ENCODE measurements at regions not wholly inside any gene's neighbourhood (a gene's known extent, or its start where the extent isn't known, plus 50 kb on each side); places are given as distances from the start of the nearest gene placed in this dataset.

GRCh38 chr2:176490061-176490861 is 221.0 kb downstream of the MTX2 start (continued):
- no peak for TF ChIP-seq CREM (CRISPR knock-in tag; IDR thresholded peaks at IDR 0.05)
- peak; percentile 43; the same call in 1 of the 2 replicates for TF ChIP-seq USF1 (CRISPR knock-in tag; IDR thresholded peaks at IDR 0.05)
- no peak for TF ChIP-seq ZNF425 (CRISPR knock-in tag; conservative IDR thresholded peaks at IDR 0.05)
- TF ChIP-seq, protein P1, sequence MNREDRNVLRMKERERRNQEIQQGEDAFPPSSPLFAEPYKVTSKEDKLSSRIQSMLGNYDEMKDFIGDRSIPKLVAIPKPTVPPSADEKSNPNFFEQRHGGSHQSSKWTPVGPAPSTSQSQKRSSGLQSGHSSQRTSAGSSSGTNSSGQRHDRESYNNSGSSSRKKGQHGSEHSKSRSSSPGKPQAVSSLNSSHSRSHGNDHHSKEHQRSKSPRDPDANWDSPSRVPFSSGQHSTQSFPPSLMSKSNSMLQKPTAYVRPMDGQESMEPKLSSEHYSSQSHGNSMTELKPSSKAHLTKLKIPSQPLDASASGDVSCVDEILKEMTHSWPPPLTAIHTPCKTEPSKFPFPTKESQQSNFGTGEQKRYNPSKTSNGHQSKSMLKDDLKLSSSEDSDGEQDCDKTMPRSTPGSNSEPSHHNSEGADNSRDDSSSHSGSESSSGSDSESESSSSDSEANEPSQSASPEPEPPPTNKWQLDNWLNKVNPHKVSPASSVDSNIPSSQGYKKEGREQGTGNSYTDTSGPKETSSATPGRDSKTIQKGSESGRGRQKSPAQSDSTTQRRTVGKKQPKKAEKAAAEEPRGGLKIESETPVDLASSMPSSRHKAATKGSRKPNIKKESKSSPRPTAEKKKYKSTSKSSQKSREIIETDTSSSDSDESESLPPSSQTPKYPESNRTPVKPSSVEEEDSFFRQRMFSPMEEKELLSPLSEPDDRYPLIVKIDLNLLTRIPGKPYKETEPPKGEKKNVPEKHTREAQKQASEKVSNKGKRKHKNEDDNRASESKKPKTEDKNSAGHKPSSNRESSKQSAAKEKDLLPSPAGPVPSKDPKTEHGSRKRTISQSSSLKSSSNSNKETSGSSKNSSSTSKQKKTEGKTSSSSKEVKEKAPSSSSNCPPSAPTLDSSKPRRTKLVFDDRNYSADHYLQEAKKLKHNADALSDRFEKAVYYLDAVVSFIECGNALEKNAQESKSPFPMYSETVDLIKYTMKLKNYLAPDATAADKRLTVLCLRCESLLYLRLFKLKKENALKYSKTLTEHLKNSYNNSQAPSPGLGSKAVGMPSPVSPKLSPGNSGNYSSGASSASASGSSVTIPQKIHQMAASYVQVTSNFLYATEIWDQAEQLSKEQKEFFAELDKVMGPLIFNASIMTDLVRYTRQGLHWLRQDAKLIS (CRISPR knock-in tag; IDR thresholded peaks at IDR 0.05; ENCODE audit: borderline replicate concordance), result no peak
- TF ChIP-seq ATF1 (CRISPR knock-in tag; IDR thresholded peaks at IDR 0.05), result no peak
- TF ChIP-seq ZNF263 (CRISPR knock-in tag; IDR thresholded peaks at IDR 0.05; ENCODE audit: low read depth), result no peak
- TF ChIP-seq, protein P2, sequence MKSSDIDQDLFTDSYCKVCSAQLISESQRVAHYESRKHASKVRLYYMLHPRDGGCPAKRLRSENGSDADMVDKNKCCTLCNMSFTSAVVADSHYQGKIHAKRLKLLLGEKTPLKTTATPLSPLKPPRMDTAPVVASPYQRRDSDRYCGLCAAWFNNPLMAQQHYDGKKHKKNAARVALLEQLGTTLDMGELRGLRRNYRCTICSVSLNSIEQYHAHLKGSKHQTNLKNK (CRISPR knock-in tag; IDR thresholded peaks at IDR 0.05), result no peak
- TF ChIP-seq, protein P3, sequence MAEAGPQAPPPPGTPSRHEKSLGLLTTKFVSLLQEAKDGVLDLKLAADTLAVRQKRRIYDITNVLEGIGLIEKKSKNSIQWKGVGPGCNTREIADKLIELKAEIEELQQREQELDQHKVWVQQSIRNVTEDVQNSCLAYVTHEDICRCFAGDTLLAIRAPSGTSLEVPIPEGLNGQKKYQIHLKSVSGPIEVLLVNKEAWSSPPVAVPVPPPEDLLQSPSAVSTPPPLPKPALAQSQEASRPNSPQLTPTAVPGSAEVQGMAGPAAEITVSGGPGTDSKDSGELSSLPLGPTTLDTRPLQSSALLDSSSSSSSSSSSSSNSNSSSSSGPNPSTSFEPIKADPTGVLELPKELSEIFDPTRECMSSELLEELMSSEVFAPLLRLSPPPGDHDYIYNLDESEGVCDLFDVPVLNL (CRISPR knock-in tag; IDR thresholded peaks at IDR 0.05; ENCODE audit: borderline replicate concordance, low read depth), result no peak
- TF ChIP-seq SMAD4 (CRISPR knock-in tag; IDR thresholded peaks at IDR 0.05), result no peak
- TF ChIP-seq ZBTB21 (CRISPR knock-in tag; IDR thresholded peaks at IDR 0.05; ENCODE audit: borderline replicate concordance), result 0 out of 2 replicates have a peak, but pooled peaks have one; percentile 80
- TF ChIP-seq, protein P4, sequence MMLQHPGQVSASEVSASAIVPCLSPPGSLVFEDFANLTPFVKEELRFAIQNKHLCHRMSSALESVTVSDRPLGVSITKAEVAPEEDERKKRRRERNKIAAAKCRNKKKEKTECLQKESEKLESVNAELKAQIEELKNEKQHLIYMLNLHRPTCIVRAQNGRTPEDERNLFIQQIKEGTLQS (CRISPR knock-in tag; conservative IDR thresholded peaks at IDR 0.05), result no peak
- TF ChIP-seq FOXK1 (CRISPR knock-in tag; IDR thresholded peaks at IDR 0.05), result no peak
- TF ChIP-seq, protein P5, sequence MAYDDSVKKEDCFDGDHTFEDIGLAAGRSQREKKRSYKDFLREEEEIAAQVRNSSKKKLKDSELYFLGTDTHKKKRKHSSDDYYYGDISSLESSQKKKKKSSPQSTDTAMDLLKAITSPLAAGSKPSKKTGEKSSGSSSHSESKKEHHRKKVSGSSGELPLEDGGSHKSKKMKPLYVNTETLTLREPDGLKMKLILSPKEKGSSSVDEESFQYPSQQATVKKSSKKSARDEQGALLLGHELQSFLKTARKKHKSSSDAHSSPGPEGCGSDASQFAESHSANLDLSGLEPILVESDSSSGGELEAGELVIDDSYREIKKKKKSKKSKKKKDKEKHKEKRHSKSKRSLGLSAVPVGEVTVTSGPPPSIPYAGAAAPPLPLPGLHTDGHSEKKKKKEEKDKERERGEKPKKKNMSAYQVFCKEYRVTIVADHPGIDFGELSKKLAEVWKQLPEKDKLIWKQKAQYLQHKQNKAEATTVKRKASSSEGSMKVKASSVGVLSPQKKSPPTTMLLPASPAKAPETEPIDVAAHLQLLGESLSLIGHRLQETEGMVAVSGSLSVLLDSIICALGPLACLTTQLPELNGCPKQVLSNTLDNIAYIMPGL (CRISPR knock-in tag; IDR thresholded peaks at IDR 0.05), result peak; percentile 71
- TF ChIP-seq, protein P6, sequence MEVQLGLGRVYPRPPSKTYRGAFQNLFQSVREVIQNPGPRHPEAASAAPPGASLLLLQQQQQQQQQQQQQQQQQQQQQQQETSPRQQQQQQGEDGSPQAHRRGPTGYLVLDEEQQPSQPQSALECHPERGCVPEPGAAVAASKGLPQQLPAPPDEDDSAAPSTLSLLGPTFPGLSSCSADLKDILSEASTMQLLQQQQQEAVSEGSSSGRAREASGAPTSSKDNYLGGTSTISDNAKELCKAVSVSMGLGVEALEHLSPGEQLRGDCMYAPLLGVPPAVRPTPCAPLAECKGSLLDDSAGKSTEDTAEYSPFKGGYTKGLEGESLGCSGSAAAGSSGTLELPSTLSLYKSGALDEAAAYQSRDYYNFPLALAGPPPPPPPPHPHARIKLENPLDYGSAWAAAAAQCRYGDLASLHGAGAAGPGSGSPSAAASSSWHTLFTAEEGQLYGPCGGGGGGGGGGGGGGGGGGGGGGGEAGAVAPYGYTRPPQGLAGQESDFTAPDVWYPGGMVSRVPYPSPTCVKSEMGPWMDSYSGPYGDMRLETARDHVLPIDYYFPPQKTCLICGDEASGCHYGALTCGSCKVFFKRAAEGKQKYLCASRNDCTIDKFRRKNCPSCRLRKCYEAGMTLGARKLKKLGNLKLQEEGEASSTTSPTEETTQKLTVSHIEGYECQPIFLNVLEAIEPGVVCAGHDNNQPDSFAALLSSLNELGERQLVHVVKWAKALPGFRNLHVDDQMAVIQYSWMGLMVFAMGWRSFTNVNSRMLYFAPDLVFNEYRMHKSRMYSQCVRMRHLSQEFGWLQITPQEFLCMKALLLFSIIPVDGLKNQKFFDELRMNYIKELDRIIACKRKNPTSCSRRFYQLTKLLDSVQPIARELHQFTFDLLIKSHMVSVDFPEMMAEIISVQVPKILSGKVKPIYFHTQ (CRISPR knock-in tag; IDR thresholded peaks at IDR 0.05), result no peak
- TF ChIP-seq NFYB (CRISPR knock-in tag; conservative IDR thresholded peaks at IDR 0.05; ENCODE audit: low read depth), result no peak
- TF ChIP-seq NR1H2 (CRISPR knock-in tag; IDR thresholded peaks at IDR 0.05), result no peak
- no peak for TF ChIP-seq RELA (CRISPR knock-in tag; IDR thresholded peaks at IDR 0.05; ENCODE audit: borderline replicate concordance)
- TF ChIP-seq ZNF317 (CRISPR knock-in tag; IDR thresholded peaks at IDR 0.05; ENCODE audit: borderline replicate concordance, low read depth), result 0 out of 2 replicates have a peak, but pooled peaks have one; percentile 32
- TF ChIP-seq ETV6 (CRISPR knock-in tag; IDR thresholded peaks at IDR 0.05), result peak; percentile 40; the same call in 1 of the 2 replicates
- TF ChIP-seq PRDM15 (CRISPR knock-in tag; IDR thresholded peaks at IDR 0.05), result peak; percentile 28; the same call in 1 of the 2 replicates

Data from WTC11 (cell line).